NCI-H82 treated with DMSO at 0.1 percent for 48 hours (cell line): ENCODE measurements at regions not wholly inside any gene's neighbourhood (a gene's known extent, or its start where the extent isn't known, plus 50 kb on each side); places are given as distances from the start of the nearest gene placed in this dataset.
"Not testable (repeated sequence)": the region's sequence is repeated elsewhere in the genome, so short reads cannot be mapped to it uniquely, and the experiment has no call there.

Experiments used
- DNase-seq: peaks from one replicate; lab custom pipeline; 2025; ENCODE audit not compliant: unreplicated experiment; lab: John Stamatoyannopoulos, UW

GRCh38 chr16:75983296-75983695 lies 257.0 kb upstream of the CPHXL start:
- no peak for DNase-seq

- no peak for DNase-seq
Observed at GRCh38 chr16:75983741-75984381, 257.6 kb upstream of the CPHXL start.

DNA sequence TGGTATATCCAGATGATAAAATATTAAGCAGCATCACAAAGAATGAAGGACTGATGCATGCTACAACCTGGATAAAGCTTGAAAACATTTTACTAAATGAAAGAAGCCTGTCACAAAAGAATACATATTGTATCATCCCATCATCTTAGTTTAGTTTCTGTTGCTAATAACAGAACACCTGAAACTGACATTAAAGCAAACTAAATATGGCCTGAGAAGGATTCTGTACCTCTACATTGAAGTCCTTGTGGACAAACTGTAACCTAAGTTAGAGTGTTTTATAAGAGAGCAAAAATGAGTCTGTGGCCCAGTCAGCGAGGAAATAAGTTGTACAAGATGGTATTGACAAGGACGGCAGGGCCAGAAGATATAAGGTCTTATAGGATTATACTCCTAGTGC lies 261.0 kb upstream of the CPHXL start:
- no peak for DNase-seq

DNA sequence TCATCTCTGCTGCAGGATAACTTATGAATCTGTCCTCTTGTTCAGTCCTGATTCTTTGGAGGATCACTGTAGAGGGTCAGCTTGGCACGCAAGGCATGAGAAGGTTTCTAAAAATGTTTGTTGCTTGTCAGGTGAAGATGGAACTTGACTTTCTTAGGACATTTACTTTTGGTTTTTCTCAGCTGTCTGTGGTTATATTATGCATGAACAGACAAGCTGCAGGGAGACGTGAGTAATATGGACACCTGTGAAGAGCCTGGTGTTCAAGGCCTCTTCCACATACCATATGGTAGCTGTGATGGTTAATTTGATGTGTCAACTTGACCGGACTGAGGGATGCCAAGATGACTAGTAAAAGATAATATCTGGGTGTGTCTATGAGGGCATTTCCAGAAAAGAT lies 270.2 kb upstream of the CPHXL start:
- DNase-seq: no peak

GRCh38 chr16:75997606-75998005 lies 271.3 kb upstream of the CPHXL start:
- DNase-seq: no peak

- no peak for DNase-seq
Observed at GRCh38 chr16:76007645-76008044, 269.6 kb upstream of the CNTNAP4 start.

DNA sequence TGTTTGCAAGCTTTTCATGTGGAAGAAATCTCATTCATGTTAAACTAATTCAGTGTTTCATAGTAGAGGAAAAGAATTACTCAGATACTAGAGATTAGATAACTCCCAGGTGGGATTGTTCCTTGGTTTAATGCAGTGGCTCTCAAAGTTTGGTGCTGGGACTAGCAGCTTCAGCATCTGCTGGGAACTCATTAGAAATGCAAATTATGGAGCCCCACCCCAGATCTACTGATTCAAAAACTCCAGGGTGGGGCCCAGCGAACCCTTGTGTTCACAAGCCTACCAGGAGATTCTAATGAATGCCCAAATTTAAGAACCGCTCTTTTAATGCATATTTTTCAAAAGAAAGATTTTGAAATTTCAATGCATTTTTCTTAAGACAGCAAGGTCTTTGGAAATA lies 253.4 kb upstream of the CNTNAP4 start:
- DNase-seq: no peak

GRCh38 chr16:76035689-76036088 lies 241.5 kb upstream of the CNTNAP4 start:
- no peak for DNase-seq

DNA sequence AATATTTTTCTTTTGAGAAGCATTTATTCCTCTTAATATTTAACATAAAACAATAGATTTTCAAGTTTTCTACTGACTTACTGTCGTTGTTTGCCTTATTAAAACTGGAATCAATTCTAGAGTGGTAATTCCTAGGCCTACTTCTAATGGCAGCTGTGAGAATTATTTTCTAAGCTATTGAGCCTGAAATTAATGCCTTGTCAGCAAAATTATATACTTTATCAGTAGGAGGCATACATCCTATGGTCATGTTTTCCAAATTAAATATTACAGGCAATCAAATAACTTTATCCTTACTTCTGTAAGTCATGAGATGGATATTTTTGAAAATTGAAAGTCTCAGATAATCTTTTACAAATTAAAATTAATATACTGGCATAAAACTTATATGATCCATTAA lies 239.1 kb upstream of the CNTNAP4 start:
- no peak for DNase-seq

DNA sequence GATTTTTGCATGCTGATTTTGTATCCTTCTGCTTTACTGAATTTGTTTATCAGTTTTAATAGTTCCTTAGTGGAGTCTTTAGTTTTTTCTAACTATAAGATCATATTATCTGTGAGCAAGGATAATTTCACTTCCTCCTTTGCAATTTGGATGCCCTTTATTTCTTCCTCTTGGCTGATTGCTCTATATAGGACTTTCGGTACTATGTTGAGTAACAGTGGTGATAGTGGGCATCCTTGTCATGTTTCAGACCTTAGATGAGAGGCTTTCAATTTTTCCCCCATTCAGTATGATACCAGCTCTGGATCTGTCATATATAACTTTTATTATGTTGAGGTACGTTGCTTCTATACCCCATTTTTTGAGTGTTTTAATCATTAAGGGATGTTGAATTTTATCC lies 224.5 kb upstream of the CNTNAP4 start:
- DNase-seq: no peak

- DNase-seq: no peak
Observed at GRCh38 chr16:76059186-76059585, 218.0 kb upstream of the CNTNAP4 start.

GRCh38 chr16:76059701-76060100 lies 217.5 kb upstream of the CNTNAP4 start:
- DNase-seq: no peak

- no peak for DNase-seq
Observed at GRCh38 chr16:76071690-76072089, 205.5 kb upstream of the CNTNAP4 start.

GRCh38 chr16:76081967-76082366 lies 195.2 kb upstream of the CNTNAP4 start:
- no peak for DNase-seq

DNA sequence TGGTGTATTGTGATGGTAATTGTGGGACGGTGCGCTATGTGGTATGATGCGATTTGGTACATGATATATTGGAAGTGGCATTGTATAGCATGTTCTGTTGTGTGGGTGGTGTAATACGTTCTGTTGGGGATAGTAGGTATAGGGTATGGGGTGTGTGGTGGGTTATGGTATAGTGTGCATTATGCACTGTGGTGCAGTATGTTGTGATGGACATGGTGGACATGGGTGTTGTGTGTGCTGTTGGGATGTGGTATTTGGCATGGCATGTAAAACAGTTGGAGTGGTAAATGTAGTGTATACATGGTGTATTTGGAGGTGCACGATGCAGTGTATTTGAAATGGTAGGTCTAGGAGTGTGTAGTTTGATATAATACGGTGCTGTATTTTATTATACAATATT lies 170.6 kb upstream of the CNTNAP4 start:
- no peak for DNase-seq

- DNase-seq: no peak
Observed at GRCh38 chr16:76108460-76108859, 168.7 kb upstream of the CNTNAP4 start.

DNA sequence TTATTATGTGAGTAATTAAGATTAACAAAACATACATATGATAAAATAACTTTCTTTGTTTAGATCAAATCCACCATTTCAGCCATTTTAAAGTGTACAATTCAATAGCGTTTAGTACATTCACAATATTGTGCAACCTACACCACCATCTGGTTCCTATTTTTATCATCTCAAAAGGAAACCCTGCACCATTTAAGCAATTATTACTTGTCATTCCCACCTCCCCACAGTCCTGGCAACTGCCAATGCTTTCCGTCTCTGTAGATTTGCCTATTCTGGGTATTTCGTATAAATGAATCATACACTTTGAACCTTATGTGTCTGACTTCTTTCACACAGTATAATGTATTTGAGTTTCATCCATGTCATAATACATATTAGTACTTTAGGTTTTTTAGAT lies 162.5 kb upstream of the CNTNAP4 start:
- DNase-seq: no peak

DNA sequence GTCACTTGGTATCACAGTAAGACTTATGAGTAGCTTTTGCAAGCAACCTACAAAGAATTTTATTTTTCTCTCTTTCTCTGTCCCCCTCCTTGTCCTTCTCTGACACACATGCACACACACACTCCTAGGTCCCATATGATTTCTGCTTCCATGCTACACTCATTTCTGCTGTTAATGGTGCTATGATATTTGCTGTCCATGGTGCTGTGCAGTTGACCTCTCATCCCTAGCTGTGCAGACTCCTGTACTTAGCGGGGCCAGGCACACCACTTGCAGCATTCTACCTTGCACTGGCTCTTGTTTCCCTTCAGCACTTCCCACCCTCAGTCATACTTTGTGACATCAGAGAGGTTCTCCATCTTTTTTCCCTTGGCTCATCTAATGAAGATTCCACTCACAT lies 158.9 kb upstream of the CNTNAP4 start:
- no peak for DNase-seq

GRCh38 chr16:76121636-76122035 lies 155.6 kb upstream of the CNTNAP4 start:
- DNase-seq: no peak

- DNase-seq: no peak
Observed at GRCh38 chr16:76123966-76124365, 153.2 kb upstream of the CNTNAP4 start.

DNA sequence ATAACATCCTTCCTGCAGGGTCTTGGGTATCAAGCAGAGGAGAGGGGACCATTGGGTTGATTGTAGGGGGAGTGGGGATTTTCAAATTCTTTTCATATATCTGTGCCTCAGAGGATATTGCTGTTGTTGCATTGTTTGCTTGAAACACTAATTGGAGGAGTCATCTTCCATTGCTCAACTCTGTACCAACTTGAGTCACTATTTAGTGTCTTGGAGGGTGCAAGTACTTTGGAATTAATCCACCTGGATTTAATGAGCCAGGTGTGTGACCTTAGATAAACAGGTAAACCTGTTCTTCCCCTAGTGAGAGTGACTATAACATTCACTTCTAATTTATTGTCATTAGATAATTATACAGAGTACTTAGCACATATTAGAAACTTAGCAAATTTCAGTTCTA lies 151.3 kb upstream of the CNTNAP4 start:
- DNase-seq: no peak

- DNase-seq: not testable (repeated sequence)
Observed at GRCh38 chr16:76138056-76138455, 139.1 kb upstream of the CNTNAP4 start.

GRCh38 chr16:76157629-76158028 lies 119.6 kb upstream of the CNTNAP4 start:
- no peak for DNase-seq

DNA sequence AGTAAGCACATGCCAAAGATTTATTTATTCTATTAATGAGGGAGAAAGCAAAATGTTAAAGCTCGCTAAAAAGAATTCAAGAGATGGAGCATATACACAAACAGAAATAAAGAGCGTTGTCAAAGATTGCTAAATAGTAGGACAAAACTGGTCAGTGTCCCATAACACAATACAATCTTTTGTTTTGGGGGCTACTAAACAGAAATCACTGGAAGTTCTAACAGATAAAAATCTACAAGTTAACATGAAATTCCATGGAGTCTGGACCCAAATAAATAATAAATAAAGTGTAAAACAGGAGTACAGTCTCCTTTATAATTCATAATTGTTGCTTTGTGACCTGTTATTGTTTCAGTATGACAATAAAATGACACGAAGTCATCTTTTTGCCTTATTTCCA lies 115.2 kb upstream of the CNTNAP4 start:
- no peak for DNase-seq
